Suprapubic skin (tissue), 4 donors: ENCODE measurements at regions not wholly inside any gene's neighbourhood (a gene's known extent, or its start where the extent isn't known, plus 50 kb on each side); places are given as distances from the start of the nearest gene placed in this dataset.
"Not testable (repeated sequence)": the region's sequence is repeated elsewhere in the genome, so short reads cannot be mapped to it uniquely, and the experiment has no call there.

ENCODE experiments used
- DNase-seq, 2 donors: peaks; one replicate each; pipeline ENCODE4 v3.0.0-alpha.2; 2019; ENCODE audit warnings: low spot score in 2 of 2
- H3K27ac ChIP-seq: fragments of 200-600 bp; sonication (generic); one replicate; pipeline ENCODE4 v1.5.1; 2019
- H3K27me3 ChIP-seq: fragments of 200-600 bp; sonication (generic); one replicate; pipeline ENCODE4 v1.5.1; 2019
- H3K36me3 ChIP-seq: fragments of 200-600 bp; sonication (generic); one replicate; pipeline ENCODE4 v1.5.1; 2019
- H3K4me1 ChIP-seq: fragments of 200-600 bp; sonication (generic); one replicate; pipeline ENCODE4 v1.5.1; 2019
- H3K4me3 ChIP-seq: fragments of 200-600 bp; sonication (generic); one replicate; pipeline ENCODE4 v1.5.1; 2019; ENCODE audit warnings: mild to moderate bottlenecking
- H3K9me3 ChIP-seq: fragments of 200-600 bp; sonication (generic); one replicate; pipeline ENCODE4 v1.5.1; 2019
- CTCF ChIP-seq, 2 donors: fragments of 200-600 bp in 1 of 2; fragments of 450-650 bp in 1 of 2; sonication (generic) in 1 of 2; IDR thresholded peaks; one replicate each; pipeline ENCODE4 v1.5.1; 2016 to 2019; ENCODE audit warnings: antibody characterized with exemption in 2 of 2, mild to moderate bottlenecking in 1 of 2, moderate library complexity in 1 of 2
- EP300 ChIP-seq: sonication (generic); formaldehyde crosslinking; IDR thresholded peaks from one replicate; pipeline ENCODE4 v1.6.1; 2017; ENCODE audit warnings: antibody characterized with exemption
- POLR2A ChIP-seq, 2 donors: fragments of 450-650 bp; IDR thresholded peaks; one replicate each; pipeline ENCODE4 v1.6.1; 2017; ENCODE audit warnings: antibody characterized with exemption in 2 of 2, mild to moderate bottlenecking in 2 of 2, moderate library complexity in 2 of 2
- POLR2AphosphoS5 ChIP-seq, 3 donors: sonication (generic); formaldehyde crosslinking; IDR thresholded peaks; one replicate each; pipeline ENCODE4 v1.6.1; 2017; ENCODE audit warnings: antibody characterized with exemption in 3 of 3
- WGBS: methylation state at CpG from one replicate; pipeline ENCODE4 v1.1.5; 2018; 5-methylcytosine and 5-hydroxymethylcytosine counted together

GRCh38 chr4:32689518-32689917 lies 1969.3 kb downstream of the PCDH7 start:
- no peak overlapping the region for H3K27ac ChIP-seq
- no peaks in the 10 kb centered on the region for H3K27me3 ChIP-seq
- 95% methylated on average over 3 of the region's 3 CpGs for WGBS

GRCh38 chr4:32697281-32697814 lies 1977.2 kb downstream of the PCDH7 start:
- no peak for DNase-seq
- H3K27ac ChIP-seq: no peak overlapping the region
- 72% methylated on average over 2 of the region's 2 CpGs for WGBS
- H3K4me3 ChIP-seq: no peak overlapping the region
- no peaks in the 10 kb centered on the region for H3K9me3 ChIP-seq
- no peaks in the 10 kb centered on the region for H3K27me3 ChIP-seq
- H3K36me3 ChIP-seq: no peaks in the 10 kb centered on the region
- no peak for TF ChIP-seq EP300
- H3K4me1 ChIP-seq: no peaks in the 10 kb centered on the region

More at GRCh38 chr4:32689518-32689917, 1969.3 kb downstream of the PCDH7 start:
- no peaks in the 10 kb centered on the region for H3K4me1 ChIP-seq
- TF ChIP-seq POLR2AphosphoS5 (IDR thresholded peaks at IDR 0.05) (no peak), POLR2A (IDR thresholded peaks at IDR 0.05) (no peak), CTCF (IDR thresholded peaks at IDR 0.05) (no peak), EP300 (no peak)
- no peaks in the 10 kb centered on the region for H3K36me3 ChIP-seq
- no peaks in the 10 kb centered on the region for H3K9me3 ChIP-seq
- DNase-seq: no peak
- no peak overlapping the region for H3K4me3 ChIP-seq

GRCh38 chr4:32700838-32701237 lies 1980.7 kb downstream of the PCDH7 start:
- WGBS: 93% methylated on average over 1 of the region's 1 CpG
- H3K4me3 ChIP-seq: no peak overlapping the region

GRCh38 chr4:32706893-32707292 lies 1986.7 kb downstream of the PCDH7 start:
- DNase-seq: no peak
- no peaks in the 10 kb centered on the region for H3K4me1 ChIP-seq
- TF ChIP-seq EP300 (no peak), POLR2AphosphoS5 (IDR thresholded peaks at IDR 0.05) (no peak), POLR2A (IDR thresholded peaks at IDR 0.05) (no peak)

More at GRCh38 chr4:32700838-32701237, 1980.7 kb downstream of the PCDH7 start:
- Histone ChIP-seq H3K27ac (no peak overlapping the region), H3K27me3 (no peaks in the 10 kb centered on the region), H3K36me3 (no peaks in the 10 kb centered on the region), H3K4me1 (no peaks in the 10 kb centered on the region), H3K9me3 (no peaks in the 10 kb centered on the region)
- TF ChIP-seq EP300: no peak
- TF ChIP-seq POLR2A (IDR thresholded peaks at IDR 0.05): no peak
- TF ChIP-seq CTCF (IDR thresholded peaks at IDR 0.05): no peak
- no peak for TF ChIP-seq POLR2AphosphoS5 (IDR thresholded peaks at IDR 0.05)
- no peak for DNase-seq

GRCh38 chr4:32716090-32716620 lies 1996.0 kb downstream of the PCDH7 start:
- not testable (repeated sequence) for DNase-seq, H3K36me3 ChIP-seq, H3K4me3 ChIP-seq, H3K27ac ChIP-seq, H3K27me3 ChIP-seq, H3K9me3 ChIP-seq, H3K4me1 ChIP-seq
- 50% methylated on average over 1 of the region's 42 CpGs for WGBS

More at GRCh38 chr4:32706893-32707292, 1986.7 kb downstream of the PCDH7 start:
- Histone ChIP-seq H3K27me3 (no peaks in the 10 kb centered on the region), H3K9me3 (no peaks in the 10 kb centered on the region), H3K27ac (no peak overlapping the region), H3K4me3 (no peak overlapping the region), H3K36me3 (no peaks in the 10 kb centered on the region)
- 77% methylated on average over 1 of the region's 1 CpG for WGBS

GRCh38 chr4:32735856-32736590 lies 2015.9 kb downstream of the PCDH7 start:
- TF ChIP-seq POLR2A (IDR thresholded peaks at IDR 0.05): no peak
- no peak for DNase-seq
- Histone ChIP-seq H3K4me3 (no peak overlapping the region), H3K27ac (no peak overlapping the region), H3K4me1 (no peaks in the 10 kb centered on the region), H3K9me3 (no peaks in the 10 kb centered on the region), H3K27me3 (no peaks in the 10 kb centered on the region), H3K36me3 (no peaks in the 10 kb centered on the region)
- 69% methylated on average over 5 of the region's 5 CpGs for WGBS

GRCh38 chr4:32744211-32744610 lies 2024.0 kb downstream of the PCDH7 start:
- no peaks in the 10 kb centered on the region for H3K9me3 ChIP-seq
- TF ChIP-seq POLR2A (IDR thresholded peaks at IDR 0.05) (no peak), CTCF (IDR thresholded peaks at IDR 0.05) (no peak), POLR2AphosphoS5 (IDR thresholded peaks at IDR 0.05) (no peak), EP300 (no peak)
- H3K27ac ChIP-seq: no peak overlapping the region
- DNase-seq: no peak
- H3K36me3 ChIP-seq: no peaks in the 10 kb centered on the region
- H3K4me3 ChIP-seq: no peak overlapping the region
- no peaks in the 10 kb centered on the region for H3K27me3 ChIP-seq
- WGBS: 62% methylated on average over 2 of the region's 2 CpGs
- H3K4me1 ChIP-seq: no peaks in the 10 kb centered on the region
